ENCODE measurements at regions not wholly inside any gene's neighbourhood (a gene's known extent, or its start where the extent isn't known, plus 50 kb on each side); places are given as distances from the start of the nearest gene placed in this dataset.

DNA sequence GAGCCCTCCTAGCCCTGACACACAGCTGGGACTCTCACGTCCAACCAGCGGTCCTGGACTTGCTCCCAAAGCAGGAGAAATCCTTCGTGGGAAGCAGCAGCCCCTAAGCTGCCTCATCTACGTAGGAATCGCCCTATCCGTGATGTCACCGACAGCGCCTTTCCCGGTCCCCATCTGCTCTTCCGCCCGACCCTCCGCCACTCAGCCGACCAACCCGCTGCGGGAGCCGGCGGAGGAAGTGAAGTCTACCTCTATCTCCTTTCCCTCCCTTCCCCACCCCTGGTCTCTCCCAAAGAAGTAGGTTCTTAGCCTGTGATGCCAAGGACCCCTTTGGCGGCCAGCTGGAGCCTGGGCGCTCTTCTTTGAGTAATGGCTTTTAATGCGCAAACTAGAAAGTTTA is 272.1 kb downstream of the FAM72C start:
- no peaks in the 10 kb centered on the region for H4K20me1 ChIP-seq (ENCODE audit: insufficient read depth)
- H3K36me3 ChIP-seq (ENCODE audit: insufficient read depth, low read length), result no peaks in the 10 kb centered on the region
- no peak overlapping the region for H2AFZ ChIP-seq (ENCODE audit: low read depth, low read length)
- no peaks in the 10 kb centered on the region for H3F3A ChIP-seq (ENCODE audit: insufficient read depth, low read length, poor library complexity, severe bottlenecking)
- TF ChIP-seq, protein P1, sequence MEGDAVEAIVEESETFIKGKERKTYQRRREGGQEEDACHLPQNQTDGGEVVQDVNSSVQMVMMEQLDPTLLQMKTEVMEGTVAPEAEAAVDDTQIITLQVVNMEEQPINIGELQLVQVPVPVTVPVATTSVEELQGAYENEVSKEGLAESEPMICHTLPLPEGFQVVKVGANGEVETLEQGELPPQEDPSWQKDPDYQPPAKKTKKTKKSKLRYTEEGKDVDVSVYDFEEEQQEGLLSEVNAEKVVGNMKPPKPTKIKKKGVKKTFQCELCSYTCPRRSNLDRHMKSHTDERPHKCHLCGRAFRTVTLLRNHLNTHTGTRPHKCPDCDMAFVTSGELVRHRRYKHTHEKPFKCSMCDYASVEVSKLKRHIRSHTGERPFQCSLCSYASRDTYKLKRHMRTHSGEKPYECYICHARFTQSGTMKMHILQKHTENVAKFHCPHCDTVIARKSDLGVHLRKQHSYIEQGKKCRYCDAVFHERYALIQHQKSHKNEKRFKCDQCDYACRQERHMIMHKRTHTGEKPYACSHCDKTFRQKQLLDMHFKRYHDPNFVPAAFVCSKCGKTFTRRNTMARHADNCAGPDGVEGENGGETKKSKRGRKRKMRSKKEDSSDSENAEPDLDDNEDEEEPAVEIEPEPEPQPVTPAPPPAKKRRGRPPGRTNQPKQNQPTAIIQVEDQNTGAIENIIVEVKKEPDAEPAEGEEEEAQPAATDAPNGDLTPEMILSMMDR (IDR thresholded peaks at IDR 0.05; ENCODE audit: poor library complexity, severe bottlenecking), result no peak
- no peak for TF ChIP-seq MXI1 (conservative IDR thresholded peaks at IDR 0.05; ENCODE audit: poor library complexity, severe bottlenecking)
- no peak for TF ChIP-seq SMC3 (conservative IDR thresholded peaks at IDR 0.05; ENCODE audit: poor library complexity)
- no peak for TF ChIP-seq EP300 (conservative IDR thresholded peaks at IDR 0.05; ENCODE audit: poor library complexity, severe bottlenecking)
- TF ChIP-seq POLR2AphosphoS5 (IDR thresholded peaks at IDR 0.05), result no peak
- H3K79me2 ChIP-seq (replicated peaks; ENCODE audit: insufficient read depth, low read length), result no peaks in the 10 kb centered on the region
- no peaks in the 10 kb centered on the region for H3K9me2 ChIP-seq (ENCODE audit: insufficient read depth, low read length)
- H3K9ac ChIP-seq (ENCODE audit: low read length), result no peak overlapping the region
- no peaks in the 10 kb centered on the region for H3K27me3 ChIP-seq (ENCODE audit: insufficient read depth, low read depth, low read length)
- no peaks in the 10 kb centered on the region for H3K9me3 ChIP-seq (ENCODE audit: low read length)
- H3K27ac ChIP-seq (ENCODE audit: low read length), result no peak overlapping the region
- H3K4me2 ChIP-seq (ENCODE audit: low read length), result no peak overlapping the region
- no peak overlapping the region for H3K4me3 ChIP-seq (ENCODE audit: low read length)

DNA sequence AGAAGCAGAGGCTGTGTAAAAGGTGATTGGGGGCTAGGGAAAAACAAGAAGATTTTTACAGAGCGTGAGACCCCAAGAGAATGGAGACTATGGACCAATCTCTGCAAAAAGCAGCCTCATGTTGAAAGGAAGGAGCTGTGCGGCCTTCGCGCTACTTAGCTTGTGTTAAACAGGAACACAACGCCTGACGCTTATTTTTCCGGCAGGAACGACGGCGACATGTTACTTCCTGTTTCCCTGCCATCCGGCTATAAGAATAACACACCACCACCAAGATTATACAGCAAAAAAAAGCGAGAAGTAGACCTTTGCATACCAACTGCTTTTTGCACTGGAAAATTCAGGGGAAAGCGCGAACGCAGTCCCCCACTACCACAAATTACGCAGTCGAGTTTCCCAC is 272.7 kb downstream of the FAM72C start:
- Histone ChIP-seq H3K4me2 (ENCODE audit: low read length) (no peak overlapping the region), H3K9ac (ENCODE audit: low read length) (no peak overlapping the region), H3K27me3 (ENCODE audit: insufficient read depth, low read depth, low read length) (no peaks in the 10 kb centered on the region), H2AFZ (ENCODE audit: low read depth, low read length) (no peak overlapping the region), H3K9me2 (ENCODE audit: insufficient read depth, low read length) (no peaks in the 10 kb centered on the region), H4K20me1 (ENCODE audit: insufficient read depth) (no peaks in the 10 kb centered on the region), H3K27ac (ENCODE audit: low read length) (no peak overlapping the region), H3F3A (ENCODE audit: insufficient read depth, low read length, poor library complexity, severe bottlenecking) (no peaks in the 10 kb centered on the region), H3K36me3 (ENCODE audit: insufficient read depth, low read length) (no peaks in the 10 kb centered on the region), H3K9me3 (ENCODE audit: low read length) (no peaks in the 10 kb centered on the region), H3K4me3 (ENCODE audit: low read length) (no peak overlapping the region), H3K79me2 (replicated peaks; ENCODE audit: insufficient read depth, low read length) (no peaks in the 10 kb centered on the region)
- TF ChIP-seq SMC3 (conservative IDR thresholded peaks at IDR 0.05; ENCODE audit: poor library complexity), result no peak
- no peak for TF ChIP-seq MXI1 (conservative IDR thresholded peaks at IDR 0.05; ENCODE audit: poor library complexity, severe bottlenecking)
- TF ChIP-seq EZH2 (IDR thresholded peaks at IDR 0.05; ENCODE audit: borderline replicate concordance, insufficient read depth, low read length, poor library complexity, severe bottlenecking), result no peak

DNA sequence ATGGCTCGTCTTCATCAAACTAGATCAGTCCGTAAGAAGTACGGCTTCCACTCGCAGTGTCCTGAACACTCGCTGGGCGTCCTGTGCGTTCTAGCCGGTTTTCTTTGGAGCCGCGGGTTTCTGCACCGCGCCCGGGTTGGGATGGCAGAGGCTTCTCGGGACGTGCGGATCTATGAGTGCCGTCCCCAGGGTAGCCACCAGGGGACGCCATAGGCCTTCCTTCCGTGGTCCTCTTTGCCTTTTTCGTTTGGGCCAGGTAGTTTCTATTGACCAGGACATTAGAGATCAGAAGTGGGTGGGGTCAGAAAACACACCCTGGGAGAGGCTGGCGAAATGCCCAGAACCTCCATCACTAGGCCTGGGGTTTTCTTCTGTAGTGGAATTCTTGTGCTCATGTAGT is 273.8 kb downstream of the FAM72C start:
- H3K79me2 ChIP-seq (replicated peaks; ENCODE audit: insufficient read depth, low read length), result no peaks in the 10 kb centered on the region
- H2AFZ ChIP-seq (ENCODE audit: low read depth, low read length), result no peak overlapping the region
- no peaks in the 10 kb centered on the region for H3F3A ChIP-seq (ENCODE audit: insufficient read depth, low read length, poor library complexity, severe bottlenecking)
- no peaks in the 10 kb centered on the region for H3K9me2 ChIP-seq (ENCODE audit: insufficient read depth, low read length)
- H3K9ac ChIP-seq (ENCODE audit: low read length), result no peak overlapping the region
- H3K36me3 ChIP-seq (ENCODE audit: insufficient read depth, low read length), result no peaks in the 10 kb centered on the region
- no peaks in the 10 kb centered on the region for H3K27me3 ChIP-seq (ENCODE audit: insufficient read depth, low read depth, low read length)
- no peaks in the 10 kb centered on the region for H4K20me1 ChIP-seq (ENCODE audit: insufficient read depth)
- TF ChIP-seq, protein P1 (IDR thresholded peaks at IDR 0.05; ENCODE audit: poor library complexity, severe bottlenecking), result no peak
- TF ChIP-seq RAD21 (conservative IDR thresholded peaks at IDR 0.05) (no peak), SMC3 (conservative IDR thresholded peaks at IDR 0.05; ENCODE audit: poor library complexity) (no peak), MXI1 (conservative IDR thresholded peaks at IDR 0.05; ENCODE audit: poor library complexity, severe bottlenecking) (no peak), POLR2AphosphoS5 (IDR thresholded peaks at IDR 0.05) (no peak), EZH2 (IDR thresholded peaks at IDR 0.05; ENCODE audit: borderline replicate concordance, insufficient read depth, low read length, poor library complexity, severe bottlenecking) (no peak), TAF1 (IDR thresholded peaks at IDR 0.05; ENCODE audit: low read depth) (no peak), EP300 (conservative IDR thresholded peaks at IDR 0.05; ENCODE audit: poor library complexity, severe bottlenecking) (no peak)
- TF ChIP-seq, protein P2, sequence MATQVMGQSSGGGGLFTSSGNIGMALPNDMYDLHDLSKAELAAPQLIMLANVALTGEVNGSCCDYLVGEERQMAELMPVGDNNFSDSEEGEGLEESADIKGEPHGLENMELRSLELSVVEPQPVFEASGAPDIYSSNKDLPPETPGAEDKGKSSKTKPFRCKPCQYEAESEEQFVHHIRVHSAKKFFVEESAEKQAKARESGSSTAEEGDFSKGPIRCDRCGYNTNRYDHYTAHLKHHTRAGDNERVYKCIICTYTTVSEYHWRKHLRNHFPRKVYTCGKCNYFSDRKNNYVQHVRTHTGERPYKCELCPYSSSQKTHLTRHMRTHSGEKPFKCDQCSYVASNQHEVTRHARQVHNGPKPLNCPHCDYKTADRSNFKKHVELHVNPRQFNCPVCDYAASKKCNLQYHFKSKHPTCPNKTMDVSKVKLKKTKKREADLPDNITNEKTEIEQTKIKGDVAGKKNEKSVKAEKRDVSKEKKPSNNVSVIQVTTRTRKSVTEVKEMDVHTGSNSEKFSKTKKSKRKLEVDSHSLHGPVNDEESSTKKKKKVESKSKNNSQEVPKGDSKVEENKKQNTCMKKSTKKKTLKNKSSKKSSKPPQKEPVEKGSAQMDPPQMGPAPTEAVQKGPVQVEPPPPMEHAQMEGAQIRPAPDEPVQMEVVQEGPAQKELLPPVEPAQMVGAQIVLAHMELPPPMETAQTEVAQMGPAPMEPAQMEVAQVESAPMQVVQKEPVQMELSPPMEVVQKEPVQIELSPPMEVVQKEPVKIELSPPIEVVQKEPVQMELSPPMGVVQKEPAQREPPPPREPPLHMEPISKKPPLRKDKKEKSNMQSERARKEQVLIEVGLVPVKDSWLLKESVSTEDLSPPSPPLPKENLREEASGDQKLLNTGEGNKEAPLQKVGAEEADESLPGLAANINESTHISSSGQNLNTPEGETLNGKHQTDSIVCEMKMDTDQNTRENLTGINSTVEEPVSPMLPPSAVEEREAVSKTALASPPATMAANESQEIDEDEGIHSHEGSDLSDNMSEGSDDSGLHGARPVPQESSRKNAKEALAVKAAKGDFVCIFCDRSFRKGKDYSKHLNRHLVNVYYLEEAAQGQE (IDR thresholded peaks at IDR 0.05; ENCODE audit: borderline replicate concordance), result no peak
- H3K9me3 ChIP-seq (ENCODE audit: low read length), result no peaks in the 10 kb centered on the region
- H3K4me2 ChIP-seq (ENCODE audit: low read length), result no peak overlapping the region
- no peak overlapping the region for H3K4me3 ChIP-seq (ENCODE audit: low read length)
- no peak overlapping the region for H3K27ac ChIP-seq (ENCODE audit: low read length)

Measured in neural cell (in vitro differentiated cells).